HepG2 (cell line): ENCODE measurements at regions not wholly inside any gene's neighbourhood (a gene's known extent, or its start where the extent isn't known, plus 50 kb on each side); places are given as distances from the start of the nearest gene placed in this dataset.

Experiments used
- ATAC-seq: fragments of 200-7000 bp; cut with Tn5 transposase; 3 replicates; pipeline ENCODE4 v1.9.1; 2020; ENCODE audit warnings: mild to moderate bottlenecking, moderate library complexity
- BruUV-seq: library from RNA; stranded (reverse); fragments of 400-500 nt; replicated peaks from 2 replicates; lab custom pipeline; 2021; lab: Mats Ljungman, UMichigan
- CTCF ChIA-PET: fragments of 300-600 bp; formaldehyde crosslinking; extraction: SDS; loops from one replicate; lab custom pipeline; 2021; ENCODE audit warnings: low total read pairs, inconsistent platforms, low intra/inter-chr PET ratio; lab: Yijun Ruan, JAX
- POLR2A ChIA-PET: fragments of 350-600 bp; sonication (Branson Sonifier 250); formaldehyde crosslinking; loops from one replicate; lab custom pipeline; 2020; ENCODE audit warnings: antibody characterized with exemption, inconsistent platforms; lab: Yijun Ruan, JAX
- DNase-seq: peaks from one replicate; pipeline ENCODE4 v3.0.0-alpha.2; 2015; ENCODE audit warnings: low spot score
- FAIRE-seq: peaks from 3 replicates; lab custom pipeline; 2011; peaks lifted over from hg19 to GRCh38; lab: Jason Lieb, UNC
- H2AFZ ChIP-seq: one replicate; pipeline ENCODE4 v1.6.1; 2011; ENCODE audit warnings: low read length, inconsistent platforms
- H3K27ac ChIP-seq: fragments of 300-600 bp; 3 replicates; pipeline ENCODE4 v1.8.0; 2011; ENCODE audit warnings: mixed run types, mild to moderate bottlenecking, mixed read lengths, low read length, inconsistent platforms; ENCODE audit not compliant: insufficient read depth; ENCODE audit errors: extremely low read length
- H3K27me3 ChIP-seq, 2 experiments: fragments of 200-600 bp in 1 of 2; 2 replicates in 1 of 2; 3 replicates in 1 of 2; pipeline versions ENCODE4 v1.6.0 to v1.8.0; 2011; ENCODE audit warnings: low read length in 2 of 2, mild to moderate bottlenecking in 2 of 2, moderate library complexity in 2 of 2, inconsistent platforms in 1 of 2; ENCODE audit not compliant: insufficient read depth in 2 of 2, control insufficient read depth in 1 of 2
- H3K36me3 ChIP-seq, 2 experiments: fragments of 200-600 bp in 1 of 2; replicated peaks in 1 of 2; 2 replicates in 1 of 2; 3 replicates in 1 of 2; pipeline versions ENCODE4 v1.5.1 to v1.8.0; 2011; ENCODE audit warnings: low read length in 2 of 2, inconsistent platforms in 1 of 2; ENCODE audit not compliant: insufficient read depth in 2 of 2, control insufficient read depth in 1 of 2
- H3K4me1 ChIP-seq: 2 replicates; pipeline ENCODE4 v1.5.1; 2012; ENCODE audit warnings: low read length, inconsistent platforms; ENCODE audit not compliant: insufficient read depth
- H3K4me2 ChIP-seq: 2 replicates; pipeline ENCODE4 v1.6.0; 2011; ENCODE audit warnings: low read depth, low read length, inconsistent platforms
- H3K4me3 ChIP-seq, 3 experiments: fragments of 200-600 bp in 1 of 3; sonication (generic), shearing (Covaris generic) in 1 of 3; replicated peaks in 1 of 3; 2 replicates each; pipeline ENCODE4 v1.5.1; 2011 to 2016; ENCODE audit warnings: low read length in 3 of 3, inconsistent platforms in 2 of 3, low read depth in 2 of 3, mild to moderate bottlenecking in 2 of 3, control low read depth in 1 of 3, mixed read lengths in 1 of 3; ENCODE audit not compliant: insufficient read depth in 1 of 3
- H3K79me2 ChIP-seq: one replicate; pipeline ENCODE4 v1.6.1; 2011; ENCODE audit warnings: low read length, inconsistent platforms; ENCODE audit not compliant: insufficient read depth
- H3K9ac ChIP-seq: 2 replicates; pipeline ENCODE4 v1.6.0; 2011; ENCODE audit warnings: mild to moderate bottlenecking, low read depth, low read length, inconsistent platforms; ENCODE audit not compliant: insufficient read depth
- H3K9me3 ChIP-seq: 2 replicates; pipeline ENCODE4 v1.5.1; 2012; ENCODE audit warnings: mild to moderate bottlenecking, low read length
- H4K20me1 ChIP-seq: 2 replicates; pipeline ENCODE4 v1.6.0; 2011; ENCODE audit warnings: inconsistent platforms, mild to moderate bottlenecking, low read length, moderate library complexity; ENCODE audit not compliant: insufficient read depth
- AGO2 ChIP-seq: fragments of 200-400 bp; formaldehyde crosslinking; optimal IDR thresholded peaks from 2 replicates; pipeline ENCODE3; 2017; ENCODE audit warnings: mild to moderate bottlenecking, low read depth, low read length, moderate library complexity
- CC2D1A ChIP-seq: sonication (generic); formaldehyde crosslinking; IDR thresholded peaks from 2 replicates; pipeline ENCODE4 v1.8.1; 2023; ENCODE audit warnings: mild to moderate bottlenecking, missing genetic modification reagents
- KDM6A ChIP-seq: IDR thresholded peaks from 2 replicates; pipeline ENCODE4 v1.6.1; 2016; ENCODE audit warnings: low read depth
- MTF2 ChIP-seq: sonication (generic); formaldehyde crosslinking; IDR thresholded peaks from 2 replicates; pipeline ENCODE4 v1.5.0; 2020; ENCODE audit warnings: missing genetic modification reagents, borderline replicate concordance
- NR2F2 ChIP-seq: IDR thresholded peaks from 2 replicates; pipeline ENCODE4 v1.6.1; 2012; ENCODE audit warnings: low read depth, inconsistent platforms, borderline replicate concordance
- PTBP1 ChIP-seq: fragments of 200-400 bp; formaldehyde crosslinking; IDR thresholded peaks from 2 replicates; pipeline ENCODE4 v1.6.1; 2018; ENCODE audit warnings: low read length, low read depth; ENCODE audit not compliant: poor library complexity, severe bottlenecking
- SRF ChIP-seq: IDR thresholded peaks from 2 replicates; pipeline ENCODE4 v1.6.1; 2011; ENCODE audit warnings: mild to moderate bottlenecking, low read depth, low read length, moderate library complexity
- TBX2 ChIP-seq: sonication (generic); formaldehyde crosslinking; IDR thresholded peaks from 2 replicates; pipeline ENCODE4 v1.5.0; 2020; ENCODE audit warnings: missing genetic modification reagents, mild to moderate bottlenecking, borderline replicate concordance
- ZNF547 ChIP-seq: sonication (generic); formaldehyde crosslinking; IDR thresholded peaks from 2 replicates; pipeline ENCODE4 v1.5.1; 2020; ENCODE audit warnings: mild to moderate bottlenecking, missing genetic modification reagents
- WGBS: methylation state at CpG from one replicate; pipeline ENCODE4 v1.1.6; 2017; ENCODE audit warnings: low lambda C conversion rate; 5-methylcytosine and 5-hydroxymethylcytosine counted together
- in situ Hi-C: cut with HindIII; loops from 2 replicates; pipeline ENCODE4 v1.10.0; 2017; ENCODE audit warnings: low pct_unique_long_range_greater_than_20kb; ENCODE audit not compliant: extremely low pct_ligation_motif_present
- intact Hi-C: fragments of 100-400 bp; cut with micrococcal nuclease; formaldehyde crosslinking; loops from one replicate; pipeline ENCODE4 v1.10.0; 2022; ENCODE audit not compliant: unreplicated experiment
- TF ChIP-seq, protein P1 (sequence below): sonication (generic); formaldehyde crosslinking; IDR thresholded peaks from 2 replicates; pipeline ENCODE4 v1.4.0; 2020; ENCODE audit warnings: missing genetic modification reagents
- TF ChIP-seq, protein P2 (sequence below): sonication (generic); formaldehyde crosslinking; IDR thresholded peaks from 2 replicates; pipeline ENCODE4 v1.4.0; 2020; ENCODE audit warnings: mild to moderate bottlenecking, missing genetic modification reagents

- TF ChIP-seq, protein P1, sequence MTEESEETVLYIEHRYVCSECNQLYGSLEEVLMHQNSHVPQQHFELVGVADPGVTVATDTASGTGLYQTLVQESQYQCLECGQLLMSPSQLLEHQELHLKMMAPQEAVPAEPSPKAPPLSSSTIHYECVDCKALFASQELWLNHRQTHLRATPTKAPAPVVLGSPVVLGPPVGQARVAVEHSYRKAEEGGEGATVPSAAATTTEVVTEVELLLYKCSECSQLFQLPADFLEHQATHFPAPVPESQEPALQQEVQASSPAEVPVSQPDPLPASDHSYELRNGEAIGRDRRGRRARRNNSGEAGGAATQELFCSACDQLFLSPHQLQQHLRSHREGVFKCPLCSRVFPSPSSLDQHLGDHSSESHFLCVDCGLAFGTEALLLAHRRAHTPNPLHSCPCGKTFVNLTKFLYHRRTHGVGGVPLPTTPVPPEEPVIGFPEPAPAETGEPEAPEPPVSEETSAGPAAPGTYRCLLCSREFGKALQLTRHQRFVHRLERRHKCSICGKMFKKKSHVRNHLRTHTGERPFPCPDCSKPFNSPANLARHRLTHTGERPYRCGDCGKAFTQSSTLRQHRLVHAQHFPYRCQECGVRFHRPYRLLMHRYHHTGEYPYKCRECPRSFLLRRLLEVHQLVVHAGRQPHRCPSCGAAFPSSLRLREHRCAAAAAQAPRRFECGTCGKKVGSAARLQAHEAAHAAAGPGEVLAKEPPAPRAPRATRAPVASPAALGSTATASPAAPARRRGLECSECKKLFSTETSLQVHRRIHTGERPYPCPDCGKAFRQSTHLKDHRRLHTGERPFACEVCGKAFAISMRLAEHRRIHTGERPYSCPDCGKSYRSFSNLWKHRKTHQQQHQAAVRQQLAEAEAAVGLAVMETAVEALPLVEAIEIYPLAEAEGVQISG, result no peak
Measured at GRCh38 chr4:56748271-56748670, 67.2 kb upstream of the HOPX start (continued).

DNA sequence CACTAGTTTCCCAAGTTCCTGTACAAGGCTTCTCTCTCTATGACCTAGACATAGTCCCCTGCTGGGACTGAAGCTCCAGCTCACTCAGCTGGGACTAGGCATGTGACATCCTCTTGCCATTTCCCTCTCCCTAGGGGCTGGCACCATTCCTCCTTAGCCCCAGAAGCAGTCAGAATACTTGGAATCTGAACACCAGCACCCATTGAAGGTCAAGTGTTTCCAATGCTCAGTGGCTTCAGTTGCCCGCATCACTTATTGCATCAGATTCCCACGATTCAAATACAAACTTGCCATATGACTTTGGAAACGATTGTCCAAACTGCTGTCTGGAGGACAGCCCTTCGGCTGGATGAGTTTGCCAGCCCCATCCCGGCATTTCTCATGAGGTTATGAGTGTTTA lies 65.5 kb upstream of the HOPX start:
- no peak overlapping the region for H3K4me3 ChIP-seq
- no peak overlapping the region for H3K4me2 ChIP-seq
- no peak overlapping the region for H3K9ac ChIP-seq
- intact Hi-C loops, result no loop called here
- ChIA-PET CTCF (no interaction called here), POLR2A (no interaction called here)
- no peaks in the 10 kb centered on the region for H3K27me3 ChIP-seq
- ATAC-seq, result no peak
- H2AFZ ChIP-seq, result no peak overlapping the region
- H4K20me1 ChIP-seq, result no peaks in the 10 kb centered on the region
- DNase-seq, result no peak
- H3K36me3 ChIP-seq, result no peaks in the 10 kb centered on the region
- TF ChIP-seq TBX2 (CRISPR knock-in tag), result no peak
- no peak for TF ChIP-seq CC2D1A (CRISPR knock-in tag)
- no peak for TF ChIP-seq MTF2 (CRISPR knock-in tag)
- no peak for TF ChIP-seq AGO2
- TF ChIP-seq SRF, result no peak
- TF ChIP-seq PTBP1, result no peak
- no peak for TF ChIP-seq NR2F2
- no peak for TF ChIP-seq KDM6A (CRISPR knock-in tag)
- TF ChIP-seq, protein P2, sequence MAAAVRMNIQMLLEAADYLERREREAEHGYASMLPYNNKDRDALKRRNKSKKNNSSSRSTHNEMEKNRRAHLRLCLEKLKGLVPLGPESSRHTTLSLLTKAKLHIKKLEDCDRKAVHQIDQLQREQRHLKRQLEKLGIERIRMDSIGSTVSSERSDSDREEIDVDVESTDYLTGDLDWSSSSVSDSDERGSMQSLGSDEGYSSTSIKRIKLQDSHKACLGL, result no peak
- TF ChIP-seq ZNF547 (CRISPR knock-in tag), result no peak
- no peaks in the 10 kb centered on the region for H3K9me3 ChIP-seq
- H3K4me1 ChIP-seq, result no peaks in the 10 kb centered on the region; the same call in 1 of the 2 replicates
- H3K79me2 ChIP-seq, result no peaks in the 10 kb centered on the region
- no peak for FAIRE-seq
- no peak overlapping the region for H3K27ac ChIP-seq
- no TSS peak for BruUV-seq
- in situ Hi-C loops, result no loop called here
- WGBS, result 33% methylated on average over 5 of the region's 5 CpGs
